CD14-positive monocyte (primary cell): ENCODE measurements at regions not wholly inside any gene's neighbourhood (a gene's known extent, or its start where the extent isn't known, plus 50 kb on each side); places are given as distances from the start of the nearest gene placed in this dataset.

Experiments
- DNase-seq, 3 donors: peaks; one replicate each; pipeline ENCODE4 v3.0.0-alpha.2; 2011 to 2022
- H2AFZ ChIP-seq: 2 replicates; pipeline ENCODE4 v1.6.0; 2012; ENCODE audit warnings: mild to moderate bottlenecking, low read depth, low read length, inconsistent platforms; ENCODE audit not compliant: insufficient read depth, poor library complexity, severe bottlenecking
- H3K27ac ChIP-seq, 2 donors: 1 replicate in 1 of 2; 2 replicates in 1 of 2; pipeline ENCODE4 v1.5.1; 2012 to 2013; ENCODE audit warnings: low read length in 2 of 2, control low read depth in 1 of 2, inconsistent platforms in 1 of 2, low read depth in 1 of 2, mild to moderate bottlenecking in 1 of 2
- H3K27me3 ChIP-seq, 2 donors: one replicate each; pipeline versions ENCODE4 v1.6.0 to v1.6.1; 2011 to 2013; ENCODE audit warnings: low read length in 2 of 2; ENCODE audit not compliant: control insufficient read depth in 2 of 2, insufficient read depth in 2 of 2
- H3K36me3 ChIP-seq, 2 donors: replicated peaks in 1 of 2; 1 replicate in 1 of 2; 2 replicates in 1 of 2; pipeline versions ENCODE4 v1.5.1 to v1.6.1; 2012 to 2013; ENCODE audit warnings: low read length in 2 of 2, control low read depth in 1 of 2, inconsistent platforms in 1 of 2, mild to moderate bottlenecking in 1 of 2; ENCODE audit not compliant: insufficient read depth in 2 of 2, control insufficient read depth in 1 of 2
- H3K4me1 ChIP-seq, 2 donors: 1 replicate in 1 of 2; 2 replicates in 1 of 2; pipeline versions ENCODE4 v1.5.1 to v1.6.1; 2012 to 2013; ENCODE audit warnings: low read length in 2 of 2, control low read depth in 1 of 2, inconsistent platforms in 1 of 2, mild to moderate bottlenecking in 1 of 2, moderate library complexity in 1 of 2; ENCODE audit not compliant: insufficient read depth in 2 of 2, control insufficient read depth in 1 of 2
- H3K4me2 ChIP-seq: replicated peaks from 2 replicates; pipeline ENCODE3; 2012; ENCODE audit warnings: low read length, moderate library complexity, mild to moderate bottlenecking; ENCODE audit not compliant: poor library complexity, severe bottlenecking; ENCODE audit errors: extremely low read depth
- H3K4me3 ChIP-seq, 3 experiments: fragments of 200-600 bp in 1 of 3; sonication (generic) in 1 of 3; replicated peaks in 1 of 3; 1 replicate in 2 of 3; 2 replicates in 1 of 3; pipeline ENCODE4 v1.5.1; 2011 to 2013; ENCODE audit warnings: low read length in 3 of 3, mild to moderate bottlenecking in 3 of 3, control low read depth in 2 of 3, low read depth in 2 of 3, inconsistent platforms in 1 of 3, moderate library complexity in 1 of 3
- H3K79me2 ChIP-seq: 2 replicates; pipeline ENCODE4 v1.6.0; 2012; ENCODE audit warnings: mild to moderate bottlenecking, control low read depth, inconsistent platforms, low read length, moderate library complexity; ENCODE audit not compliant: insufficient read depth
- H3K9ac ChIP-seq: 2 replicates; pipeline ENCODE4 v1.6.0; 2017; ENCODE audit warnings: low read length, mild to moderate bottlenecking; ENCODE audit not compliant: insufficient read depth, poor library complexity, severe bottlenecking
- H3K9me3 ChIP-seq, 2 donors: replicated peaks in 1 of 2; 1 replicate in 1 of 2; 2 replicates in 1 of 2; pipeline versions ENCODE4 v1.5.1 to v1.6.1; 2012 to 2013; ENCODE audit warnings: low read length in 2 of 2, control low read depth in 1 of 2; ENCODE audit not compliant: control insufficient read depth in 1 of 2, insufficient read depth in 1 of 2
- H4K20me1 ChIP-seq: 2 replicates; pipeline ENCODE4 v1.6.0; 2012; ENCODE audit warnings: mild to moderate bottlenecking, low read length, control low read depth, moderate library complexity; ENCODE audit not compliant: insufficient read depth
- H3K27ac Mint-ChIP-seq, 7 donors: one replicate each; pipeline ENCODE4 v1.8.0; 2020; ENCODE audit warnings: mild to moderate bottlenecking in 7 of 7, mixed read lengths in 7 of 7, moderate library complexity in 6 of 7, inconsistent platforms in 2 of 7
- H3K27me3 Mint-ChIP-seq, 3 donors: one replicate each; pipeline ENCODE4 v1.8.0; 2021 to 2022; ENCODE audit warnings: low read depth in 3 of 3, mild to moderate bottlenecking in 3 of 3, mixed read lengths in 3 of 3, moderate library complexity in 3 of 3, inconsistent platforms in 1 of 3
- H3K36me3 Mint-ChIP-seq, 2 donors: one replicate each; pipeline ENCODE4 v1.8.0; 2020; ENCODE audit warnings: mixed read lengths in 2 of 2, inconsistent platforms in 1 of 2, mild to moderate bottlenecking in 1 of 2
- H3K4me1 Mint-ChIP-seq: one replicate; pipeline ENCODE4 v1.8.0; 2020; ENCODE audit warnings: mild to moderate bottlenecking, mixed read lengths
- H3K4me3 Mint-ChIP-seq, 2 donors: one replicate each; pipeline ENCODE4 v1.8.0; 2020; ENCODE audit warnings: mild to moderate bottlenecking in 2 of 2, mixed read lengths in 2 of 2, moderate library complexity in 1 of 2
- H3K9me3 Mint-ChIP-seq, 7 donors: one replicate each; pipeline ENCODE4 v1.8.0; 2020 to 2022; ENCODE audit warnings: mixed read lengths in 7 of 7, mild to moderate bottlenecking in 6 of 7, moderate library complexity in 6 of 7, inconsistent platforms in 2 of 7
- CTCF ChIP-seq: fragments of 200-600 bp; IDR thresholded peaks from one replicate; pipeline ENCODE4 v1.8.0; 2022; ENCODE audit warnings: antibody characterized with exemption, mild to moderate bottlenecking
- WGBS: methylation state at CpG from one replicate; pipeline ENCODE4 v1.1.5; 2013; ENCODE audit warnings: missing lambda C conversion rate; ENCODE audit not compliant: insufficient coverage; 5-methylcytosine and 5-hydroxymethylcytosine counted together
- intact Hi-C, 2 donors: fragments of 100-400 bp; cut with micrococcal nuclease; formaldehyde crosslinking; loops; one replicate each; pipeline versions ENCODE4 v1.15.0 to v1.15.1; 2023

GRCh38 chr2:155730804-155731203 is 601.7 kb downstream of the NR4A2 start:
- H3K4me3 ChIP-seq, result no peak overlapping the region
- no peaks in the 10 kb centered on the region for H4K20me1 ChIP-seq
- no peaks in the 10 kb centered on the region for H3K36me3 ChIP-seq
- intact Hi-C loops, result no loop called here
- Mint-ChIP-seq H3K4me3 (no peak overlapping the region), H3K27me3 (peaks cover 0 to 6% (median 4%) of the 10 kb centered on the region in 3 donors), H3K4me1 (peaks cover 2% of the 10 kb centered on the region), H3K9me3 (peaks cover 0 to 2% (median 0%) of the 10 kb centered on the region in 7 donors), H3K27ac (no peak overlapping the region), H3K36me3 (no peaks in the 10 kb centered on the region)
- TF ChIP-seq CTCF, result no peak
- H3K79me2 ChIP-seq, result no peaks in the 10 kb centered on the region
- H2AFZ ChIP-seq, result no peak overlapping the region
- H3K9me3 ChIP-seq, result no peaks in the 10 kb centered on the region
- H3K4me1 ChIP-seq, result no peaks in the 10 kb centered on the region
- H3K9ac ChIP-seq, result no peak overlapping the region
- H3K4me2 ChIP-seq, result no peak overlapping the region
- 100% methylated on average over 1 of the region's 5 CpGs for WGBS
- H3K27ac ChIP-seq, result no peak overlapping the region
- no peak for DNase-seq
- peaks cover 0 to 6% of the 10 kb centered on the region in 2 donors for H3K27me3 ChIP-seq

- no peak overlapping the region for H3K27ac ChIP-seq
- Mint-ChIP-seq H3K27me3 (peaks cover 0 to 6% (median 4%) of the 10 kb centered on the region in 3 donors), H3K27ac (no peak overlapping the region), H3K4me1 (peaks cover 2% of the 10 kb centered on the region), H3K36me3 (no peaks in the 10 kb centered on the region), H3K9me3 (peaks cover 0 to 2% (median 0%) of the 10 kb centered on the region in 7 donors), H3K4me3 (peak overlapping the region in 1 of 2 donors; percentile 79)
- peaks cover 0 to 6% of the 10 kb centered on the region in 2 donors for H3K27me3 ChIP-seq
- no peak for TF ChIP-seq CTCF
- no peak for DNase-seq
- intact Hi-C loops, result no loop called here
- no peak overlapping the region for H3K9ac ChIP-seq
- H3K4me3 ChIP-seq, result no peak overlapping the region
- no peaks in the 10 kb centered on the region for H3K9me3 ChIP-seq
- H3K36me3 ChIP-seq, result no peaks in the 10 kb centered on the region
- peak overlapping the region; percentile 6 for H2AFZ ChIP-seq
- H3K4me2 ChIP-seq, result no peak overlapping the region
- H3K4me1 ChIP-seq, result no peaks in the 10 kb centered on the region
- no peaks in the 10 kb centered on the region for H3K79me2 ChIP-seq
- WGBS, result 38% methylated on average over 7 of the region's 10 CpGs
- H4K20me1 ChIP-seq, result no peaks in the 10 kb centered on the region
Measured at GRCh38 chr2:155727187-155727895, 605.2 kb downstream of the NR4A2 start.
